Choroid plexus epithelial cell (primary cell): ENCODE measurements at regions not wholly inside any gene's neighbourhood (a gene's known extent, or its start where the extent isn't known, plus 50 kb on each side); places are given as distances from the start of the nearest gene placed in this dataset.
"Not testable (repeated sequence)": the region's sequence is repeated elsewhere in the genome, so short reads cannot be mapped to it uniquely, and the experiment has no call there.

Experiments used
- DNase-seq: peaks from one replicate; pipeline ENCODE4 v3.0.0-alpha.2; 2010; ENCODE audit warnings: low read depth
- H3K4me3 ChIP-seq: 2 replicates; pipeline ENCODE4 v1.5.1; 2011; ENCODE audit warnings: low read depth, mild to moderate bottlenecking, control low read depth, low read length, moderate library complexity
- CTCF ChIP-seq: conservative IDR thresholded peaks from 2 replicates; pipeline ENCODE4 v1.5.1; 2011; ENCODE audit warnings: low read depth, mild to moderate bottlenecking, control low read depth, inconsistent platforms, low read length, moderate library complexity

GRCh38 chr6:115064680-115065079 is 721.9 kb upstream of the HS3ST5 start:
- no peak for TF ChIP-seq CTCF
- H3K4me3 ChIP-seq = no peak overlapping the region

GRCh38 chr6:115060581-115060980 is 717.8 kb upstream of the HS3ST5 start:
- TF ChIP-seq CTCF = no peak
- no peak for DNase-seq
- no peak overlapping the region for H3K4me3 ChIP-seq

More at GRCh38 chr6:115064680-115065079, 721.9 kb upstream of the HS3ST5 start:
- no peak for DNase-seq

GRCh38 chr6:115058414-115059211 is 715.8 kb upstream of the HS3ST5 start:
- no peak overlapping the region for H3K4me3 ChIP-seq
- no peak for DNase-seq

GRCh38 chr6:115055579-115055978 is 712.8 kb upstream of the HS3ST5 start:
- DNase-seq = no peak
- H3K4me3 ChIP-seq = no peak overlapping the region
- TF ChIP-seq CTCF = no peak

More at GRCh38 chr6:115058414-115059211, 715.8 kb upstream of the HS3ST5 start:
- TF ChIP-seq CTCF = no peak

- H3K4me3 ChIP-seq, DNase-seq: not testable (repeated sequence)
Observed at GRCh38 chr6:115054242-115054641, 711.4 kb upstream of the HS3ST5 start.

- TF ChIP-seq CTCF = no peak
- DNase-seq = no peak
- H3K4me3 ChIP-seq = no peak overlapping the region
Observed at GRCh38 chr6:115053169-115053860, 710.5 kb upstream of the HS3ST5 start.

GRCh38 chr6:115016593-115016992 is 673.8 kb upstream of the HS3ST5 start:
- no peak for TF ChIP-seq CTCF
- no peak for DNase-seq
- no peak overlapping the region for H3K4me3 ChIP-seq
